Right hindlimb (tissue), 1 donor: ENCODE measurements at regions not wholly inside any gene's neighbourhood (a gene's known extent, or its start where the extent isn't known, plus 50 kb on each side); places are given as distances from the start of the nearest gene placed in this dataset.
"Not testable (repeated sequence)": the region's sequence is repeated elsewhere in the genome, so short reads cannot be mapped to it uniquely, and the experiment has no call there.

Source experiments
- DNase-seq: peaks from one replicate; pipeline ENCODE4 v3.0.0-alpha.2; 2018

GRCh38 chr3:161694682-161695564 is 198.3 kb downstream of the OTOL1 start:
- no peak for DNase-seq

GRCh38 chr3:161695811-161696210 is 199.2 kb downstream of the OTOL1 start:
- no peak for DNase-seq

- no peak for DNase-seq
Observed at GRCh38 chr3:161700998-161701397, 204.4 kb downstream of the OTOL1 start.

- not testable (repeated sequence) for DNase-seq
Observed at GRCh38 chr3:161707253-161707652, 210.6 kb downstream of the OTOL1 start.

GRCh38 chr3:161713731-161714130 is 217.1 kb downstream of the OTOL1 start:
- no peak for DNase-seq

GRCh38 chr3:161731968-161732367 is 235.4 kb downstream of the OTOL1 start:
- DNase-seq: no peak

GRCh38 chr3:161737171-161737570 is 240.6 kb downstream of the OTOL1 start:
- no peak for DNase-seq

GRCh38 chr3:161740421-161740820 is 243.8 kb downstream of the OTOL1 start:
- DNase-seq: no peak

GRCh38 chr3:161744366-161744765 is 247.8 kb downstream of the OTOL1 start:
- no peak for DNase-seq

GRCh38 chr3:161745741-161746140 is 249.1 kb downstream of the OTOL1 start:
- no peak for DNase-seq

GRCh38 chr3:161748049-161748448 is 251.4 kb downstream of the OTOL1 start:
- no peak for DNase-seq

GRCh38 chr3:161754420-161755053 is 257.9 kb downstream of the OTOL1 start:
- DNase-seq: no peak

- DNase-seq: no peak
Observed at GRCh38 chr3:161759444-161759843, 262.8 kb downstream of the OTOL1 start.

- DNase-seq: no peak
Observed at GRCh38 chr3:161766331-161766730, 269.7 kb downstream of the OTOL1 start.

- DNase-seq: no peak
Observed at GRCh38 chr3:161770484-161771386, 274.1 kb downstream of the OTOL1 start.

GRCh38 chr3:161781381-161781780 is 284.8 kb downstream of the OTOL1 start:
- DNase-seq: no peak

GRCh38 chr3:161793194-161793930 is 296.8 kb downstream of the OTOL1 start:
- DNase-seq: no peak

GRCh38 chr3:161794551-161794950 is 297.9 kb downstream of the OTOL1 start:
- DNase-seq: peak; percentile 33

- DNase-seq: no peak
Observed at GRCh38 chr3:161796312-161796711, 299.7 kb downstream of the OTOL1 start.

- DNase-seq: no peak
Observed at GRCh38 chr3:161796780-161797179, 300.2 kb downstream of the OTOL1 start.

GRCh38 chr3:161798016-161798415 is 301.4 kb downstream of the OTOL1 start:
- DNase-seq: no peak

- no peak for DNase-seq
Observed at GRCh38 chr3:161800985-161801559, 304.5 kb downstream of the OTOL1 start.
